Cardiac muscle cell (in vitro differentiated cells and primary cell): ENCODE measurements at regions not wholly inside any gene's neighbourhood (a gene's known extent, or its start where the extent isn't known, plus 50 kb on each side); places are given as distances from the start of the nearest gene placed in this dataset.
A peak's percentile ranks its signal among the peaks of the same experiment; 100 is the strongest.

Experiments
- DNase-seq, 2 donors: peaks; one replicate each; pipeline versions ENCODE4 v3.0.0 to v3.0.0-alpha.2; 2010 to 2017; ENCODE audit warnings: low read depth in 1 of 2, low spot score in 1 of 2
- H3K27ac ChIP-seq: fragments of 200-600 bp; sonication (generic); 2 replicates; pipeline ENCODE4 v1.5.1; 2016
- H3K27me3 ChIP-seq: fragments of 200-600 bp; sonication (generic); 2 replicates; pipeline ENCODE4 v1.6.0; 2016; ENCODE audit warnings: control low read depth
- H3K36me3 ChIP-seq: fragments of 200-600 bp; sonication (generic); 2 replicates; pipeline ENCODE4 v1.5.1; 2016; ENCODE audit warnings: control low read depth
- H3K4me1 ChIP-seq: fragments of 200-600 bp; sonication (generic); 2 replicates; pipeline ENCODE4 v1.8.1; 2017; ENCODE audit warnings: low read depth, mild to moderate bottlenecking, mixed run types
- H3K4me3 ChIP-seq: fragments of 200-600 bp; sonication (generic); 2 replicates; pipeline ENCODE4 v1.5.1; 2016; ENCODE audit warnings: mild to moderate bottlenecking
- H3K9me3 ChIP-seq: fragments of 200-600 bp; sonication (generic); 2 replicates; pipeline ENCODE4 v1.5.1; 2017; ENCODE audit warnings: low read depth, mild to moderate bottlenecking, control low read depth
- TF ChIP-seq, protein P1 (sequence below): IDR thresholded peaks from 2 replicates; pipeline ENCODE4 v1.5.1; 2012; ENCODE audit warnings: low read depth, mild to moderate bottlenecking, low read length

DNA sequence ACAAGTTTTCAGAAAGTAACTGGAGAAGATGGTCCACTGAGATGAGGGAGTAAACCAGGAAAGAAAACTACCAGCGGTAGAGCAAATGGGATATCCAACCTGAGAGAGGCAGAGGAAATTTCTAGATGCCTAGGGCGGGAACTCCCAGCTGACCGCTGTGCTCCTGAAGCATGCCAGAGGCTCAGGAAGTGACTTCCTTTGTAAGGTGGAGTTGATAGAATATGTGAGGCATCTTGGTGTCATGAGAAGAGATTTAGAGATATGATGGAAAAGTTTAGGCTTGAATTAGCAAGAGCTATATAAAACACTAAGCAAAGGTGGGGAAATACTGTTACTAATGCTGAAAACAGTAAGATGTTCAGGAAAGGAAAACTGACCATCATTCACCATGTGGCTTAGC, 124.1 kb downstream of the C9orf152 start:
- Histone ChIP-seq H3K27me3 (no peaks in the 10 kb centered on the region), H3K36me3 (no peaks in the 10 kb centered on the region), H3K4me3 (no peak overlapping the region), H3K4me1 (peaks cover 12% of the 10 kb centered on the region), H3K9me3 (no peaks in the 10 kb centered on the region), H3K27ac (peak overlapping the region; percentile 15)
- DNase-seq = no peak
- TF ChIP-seq, protein P1, sequence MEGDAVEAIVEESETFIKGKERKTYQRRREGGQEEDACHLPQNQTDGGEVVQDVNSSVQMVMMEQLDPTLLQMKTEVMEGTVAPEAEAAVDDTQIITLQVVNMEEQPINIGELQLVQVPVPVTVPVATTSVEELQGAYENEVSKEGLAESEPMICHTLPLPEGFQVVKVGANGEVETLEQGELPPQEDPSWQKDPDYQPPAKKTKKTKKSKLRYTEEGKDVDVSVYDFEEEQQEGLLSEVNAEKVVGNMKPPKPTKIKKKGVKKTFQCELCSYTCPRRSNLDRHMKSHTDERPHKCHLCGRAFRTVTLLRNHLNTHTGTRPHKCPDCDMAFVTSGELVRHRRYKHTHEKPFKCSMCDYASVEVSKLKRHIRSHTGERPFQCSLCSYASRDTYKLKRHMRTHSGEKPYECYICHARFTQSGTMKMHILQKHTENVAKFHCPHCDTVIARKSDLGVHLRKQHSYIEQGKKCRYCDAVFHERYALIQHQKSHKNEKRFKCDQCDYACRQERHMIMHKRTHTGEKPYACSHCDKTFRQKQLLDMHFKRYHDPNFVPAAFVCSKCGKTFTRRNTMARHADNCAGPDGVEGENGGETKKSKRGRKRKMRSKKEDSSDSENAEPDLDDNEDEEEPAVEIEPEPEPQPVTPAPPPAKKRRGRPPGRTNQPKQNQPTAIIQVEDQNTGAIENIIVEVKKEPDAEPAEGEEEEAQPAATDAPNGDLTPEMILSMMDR = no peak

DNA sequence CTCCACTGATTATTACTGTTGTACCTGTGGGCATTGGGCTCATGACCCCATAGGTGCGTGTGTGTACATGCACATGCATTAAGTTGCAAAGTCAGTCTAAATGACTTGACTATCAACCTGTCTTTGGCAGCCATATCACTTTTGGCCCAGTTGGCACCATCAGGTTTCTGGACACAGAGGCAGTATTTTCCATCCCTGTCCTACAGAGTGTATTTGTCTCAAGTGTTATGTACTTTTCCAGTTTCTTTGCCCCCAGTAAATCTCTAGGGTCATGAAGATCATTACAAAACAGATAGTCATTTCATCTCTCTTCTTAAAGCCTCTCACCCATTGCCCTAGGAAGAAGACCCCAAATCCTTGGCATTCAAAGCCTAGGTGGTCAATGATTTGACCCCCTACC, 121.4 kb downstream of the C9orf152 start:
- no peak overlapping the region for H3K4me3 ChIP-seq
- DNase-seq = no peak

DNA sequence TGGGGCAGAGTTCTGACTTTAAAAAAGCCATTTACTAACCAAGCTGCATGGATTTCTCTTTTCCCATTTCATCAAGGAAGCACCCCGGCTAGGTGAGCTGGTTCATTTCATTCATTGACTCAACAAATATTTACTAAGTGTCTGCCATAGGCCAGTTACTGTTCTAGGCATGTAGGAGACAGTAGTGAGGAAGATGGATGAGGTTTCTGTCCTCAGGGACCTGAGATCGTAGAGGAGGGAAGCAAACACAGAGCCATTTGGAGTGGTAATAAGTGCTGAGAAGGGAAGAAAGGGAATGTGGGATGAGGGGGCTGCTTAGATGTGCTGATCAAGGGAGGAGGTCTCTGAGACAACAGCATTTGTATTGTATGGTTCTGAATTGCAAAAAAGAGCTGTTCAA, 120.4 kb downstream of the C9orf152 start:
- no peak overlapping the region for H3K4me3 ChIP-seq
- H3K27me3 ChIP-seq = no peaks in the 10 kb centered on the region
- no peaks in the 10 kb centered on the region for H3K4me1 ChIP-seq
- no peaks in the 10 kb centered on the region for H3K9me3 ChIP-seq
- TF ChIP-seq, protein P1 = no peak
- H3K36me3 ChIP-seq = no peaks in the 10 kb centered on the region
- DNase-seq = no peak
- no peak overlapping the region for H3K27ac ChIP-seq

More for the DNA sequence above, 121.4 kb downstream of the C9orf152 start:
- no peak overlapping the region for H3K27ac ChIP-seq
- H3K36me3 ChIP-seq = no peaks in the 10 kb centered on the region
- no peaks in the 10 kb centered on the region for H3K27me3 ChIP-seq
- peaks cover 3% of the 10 kb centered on the region for H3K4me1 ChIP-seq
- TF ChIP-seq, protein P1 = no peak
- no peaks in the 10 kb centered on the region for H3K9me3 ChIP-seq

DNA sequence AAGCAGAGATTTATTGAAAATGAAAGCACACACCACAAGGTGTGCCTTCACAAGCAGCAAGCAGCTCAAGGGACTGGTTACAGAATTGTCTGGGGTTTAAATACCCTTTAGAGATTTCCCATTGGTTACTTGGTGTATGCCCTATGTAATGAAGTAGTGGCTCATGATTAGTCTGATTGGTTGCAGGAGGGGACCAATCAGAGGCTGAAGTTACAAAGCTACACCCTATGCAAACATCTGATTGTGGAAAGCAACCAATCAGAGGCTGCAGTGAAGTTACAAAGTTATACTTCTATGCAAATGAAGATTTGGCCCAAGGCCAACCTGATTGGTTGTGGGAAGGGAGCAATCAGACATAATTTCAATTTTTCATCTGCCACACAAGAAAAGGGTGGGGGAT, 119.9 kb downstream of the C9orf152 start:
- DNase-seq = no peak
- Histone ChIP-seq H3K4me1 (peaks cover under 1% of the 10 kb centered on the region), H3K4me3 (no peak overlapping the region), H3K27ac (no peak overlapping the region), H3K36me3 (no peaks in the 10 kb centered on the region), H3K9me3 (no peaks in the 10 kb centered on the region), H3K27me3 (no peaks in the 10 kb centered on the region)
- TF ChIP-seq, protein P1 = no peak

DNA sequence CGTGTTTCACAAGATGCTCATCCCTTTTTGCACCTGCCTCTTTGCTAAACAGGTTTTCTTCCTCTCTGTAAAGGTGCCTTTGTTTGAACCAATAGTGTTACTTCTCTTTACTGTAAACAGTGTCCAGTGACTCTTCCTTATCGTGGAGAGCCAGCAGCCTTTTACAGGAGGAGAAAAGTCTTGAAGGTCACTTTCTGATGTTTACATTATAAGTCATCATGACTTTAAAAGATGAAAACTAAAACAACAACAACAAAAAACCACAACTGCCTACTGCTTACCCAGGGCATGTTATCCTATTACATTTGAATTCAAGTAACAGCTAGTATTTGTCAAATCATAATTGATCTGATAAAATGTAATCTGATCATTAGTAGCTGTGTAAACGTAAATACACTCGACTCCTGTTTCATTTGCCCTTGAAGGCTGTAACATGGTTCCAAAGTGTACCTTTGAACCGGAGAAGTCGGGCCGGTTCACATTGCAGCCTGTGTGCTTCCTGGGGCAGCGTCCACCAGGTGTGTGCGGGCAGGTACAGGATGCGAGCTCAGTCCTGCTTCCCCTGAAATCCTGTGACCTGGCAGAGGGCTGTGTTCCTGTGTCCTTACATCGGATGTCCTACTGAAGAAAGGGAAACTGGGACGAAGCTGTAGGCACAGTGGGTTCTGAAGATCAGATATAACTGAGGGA, 118.1 kb downstream of the C9orf152 start:
- H3K36me3 ChIP-seq = no peaks in the 10 kb centered on the region
- no peaks in the 10 kb centered on the region for H3K27me3 ChIP-seq
- no peak for DNase-seq
- H3K27ac ChIP-seq = no peak overlapping the region
- no peak overlapping the region for H3K4me3 ChIP-seq
- no peaks in the 10 kb centered on the region for H3K9me3 ChIP-seq
- peaks cover 13% of the 10 kb centered on the region for H3K4me1 ChIP-seq
- TF ChIP-seq, protein P1 = no peak

DNA sequence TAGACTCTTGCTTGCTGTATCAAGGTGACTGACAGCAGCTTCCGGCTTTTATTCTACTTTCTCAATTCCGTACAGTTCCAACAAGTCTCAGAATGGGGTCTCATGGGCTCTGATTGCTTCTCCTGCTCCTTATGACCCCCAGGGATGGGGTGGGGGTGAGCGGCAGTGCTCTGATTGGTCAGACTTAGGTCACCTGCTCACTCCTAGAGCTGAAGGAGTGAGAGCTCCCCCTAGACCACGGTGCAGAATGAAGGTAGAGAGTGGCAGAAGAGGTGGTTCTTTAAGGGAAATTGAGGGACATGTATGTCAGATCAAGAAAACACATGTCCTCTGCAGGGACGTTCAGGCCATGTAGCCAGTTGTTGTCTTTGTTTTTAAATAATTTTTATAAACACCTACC, 115.2 kb downstream of the C9orf152 start:
- Histone ChIP-seq H3K27me3 (no peaks in the 10 kb centered on the region), H3K4me3 (no peak overlapping the region), H3K36me3 (no peaks in the 10 kb centered on the region), H3K4me1 (peaks cover 19% of the 10 kb centered on the region), H3K27ac (no peak overlapping the region), H3K9me3 (no peaks in the 10 kb centered on the region)
- TF ChIP-seq, protein P1 = no peak
- DNase-seq = no peak
